GM18498 (cell line): ENCODE measurements at regions not wholly inside any gene's neighbourhood (a gene's known extent, or its start where the extent isn't known, plus 50 kb on each side); places are given as distances from the start of the nearest gene placed in this dataset.
"Not testable (repeated sequence)": the region's sequence is repeated elsewhere in the genome, so short reads cannot be mapped to it uniquely, and the experiment has no call there.

Experiments
- ATAC-seq: cut with Tn5 transposase; IDR thresholded peaks from one replicate; pipeline ENCODE4 v1.9.1; 2021; ENCODE audit warnings: mild to moderate bottlenecking, moderate library complexity; ENCODE audit not compliant: unreplicated experiment

GRCh38 chr10:130970341-130971122 lies 341.0 kb downstream of the TCERG1L start:
- ATAC-seq: no peak

GRCh38 chr10:130971123-130971435 lies 340.4 kb downstream of the TCERG1L start:
- no peak for ATAC-seq

- ATAC-seq: no peak
Measured at GRCh38 chr10:130973127-130973839, 338.2 kb downstream of the TCERG1L start.

GRCh38 chr10:130974166-130974565 lies 337.4 kb downstream of the TCERG1L start:
- ATAC-seq: no peak

GRCh38 chr10:130975351-130975750 lies 336.2 kb downstream of the TCERG1L start:
- ATAC-seq: not testable (repeated sequence)

GRCh38 chr10:130982802-130983201 lies 328.7 kb downstream of the TCERG1L start:
- no peak for ATAC-seq

GRCh38 chr10:130983749-130984148 lies 327.8 kb downstream of the TCERG1L start:
- no peak for ATAC-seq

GRCh38 chr10:130984686-130985085 lies 326.8 kb downstream of the TCERG1L start:
- ATAC-seq: no peak

- ATAC-seq: no peak
Measured at GRCh38 chr10:130985158-130985753, 326.3 kb downstream of the TCERG1L start.

GRCh38 chr10:130986846-130987245 lies 324.7 kb downstream of the TCERG1L start:
- no peak for ATAC-seq

GRCh38 chr10:130987401-130987800 lies 324.1 kb downstream of the TCERG1L start:
- ATAC-seq: no peak

GRCh38 chr10:130989670-130990232 lies 321.8 kb downstream of the TCERG1L start:
- no peak for ATAC-seq

- no peak for ATAC-seq
Measured at GRCh38 chr10:130990486-130990885, 321.0 kb downstream of the TCERG1L start.

- ATAC-seq: no peak
Measured at GRCh38 chr10:130992802-130993523, 318.6 kb downstream of the TCERG1L start.

- ATAC-seq: no peak
Measured at GRCh38 chr10:130993612-130994011, 317.9 kb downstream of the TCERG1L start.

- ATAC-seq: no peak
Measured at GRCh38 chr10:130994191-130994590, 317.3 kb downstream of the TCERG1L start.

- ATAC-seq: no peak
Measured at GRCh38 chr10:130994845-130995244, 316.7 kb downstream of the TCERG1L start.

GRCh38 chr10:130997267-130998045 lies 314.1 kb downstream of the TCERG1L start:
- no peak for ATAC-seq

- no peak for ATAC-seq
Measured at GRCh38 chr10:130998046-130998435, 313.5 kb downstream of the TCERG1L start.

- ATAC-seq: no peak
Measured at GRCh38 chr10:130998642-130999041, 312.9 kb downstream of the TCERG1L start.
